RCC 7860 (cell line): ENCODE measurements at regions not wholly inside any gene's neighbourhood (a gene's known extent, or its start where the extent isn't known, plus 50 kb on each side); places are given as distances from the start of the nearest gene placed in this dataset.

Source experiments
- DNase-seq: peaks from one replicate; pipeline ENCODE4 v3.0.0-alpha.2; 2015; ENCODE audit warnings: low spot score
- FAIRE-seq: peaks from 2 replicates; lab custom pipeline; 2012; peaks lifted over from hg19 to GRCh38; lab: Jason Lieb, UNC

DNA sequence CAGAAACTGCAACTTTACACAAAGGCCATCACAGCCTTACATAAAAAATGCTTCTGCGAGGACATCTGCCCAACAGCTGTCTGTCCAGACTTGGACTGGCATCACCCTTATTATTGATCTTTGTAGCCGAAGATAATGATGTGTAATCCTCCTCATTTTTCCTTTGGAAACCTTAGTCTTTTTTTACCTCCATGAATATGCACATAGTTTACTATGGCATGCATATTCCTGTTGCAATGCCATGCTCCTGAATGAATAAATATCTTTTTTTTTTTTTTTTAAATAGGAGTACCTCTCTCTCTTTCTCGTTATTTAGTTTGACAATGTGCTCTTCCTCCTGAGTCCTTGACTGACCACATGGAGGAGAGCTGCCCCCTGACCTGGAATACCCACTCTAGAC, 409.6 kb upstream of the USP24 start:
- DNase-seq (no peak), FAIRE-seq (no peak)

DNA sequence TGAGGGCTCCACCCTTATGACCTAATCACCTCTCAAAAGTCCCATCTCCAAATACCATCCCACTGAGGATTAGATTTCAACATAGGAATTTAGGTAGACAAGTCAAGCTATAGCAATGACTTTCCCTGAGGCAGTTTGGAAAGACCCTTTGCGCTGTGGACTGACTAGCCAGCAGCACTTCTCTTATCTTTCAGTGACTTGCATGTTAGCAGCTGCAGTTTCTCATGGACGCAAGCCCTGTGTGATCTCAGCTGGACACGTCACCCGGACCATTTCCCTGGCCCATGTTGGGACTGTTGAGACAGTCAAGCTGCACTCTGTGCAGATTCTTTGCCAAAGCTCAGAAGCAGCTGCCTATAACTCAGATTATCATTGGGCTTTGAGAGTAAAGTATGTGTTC, 408.1 kb upstream of the USP24 start:
- DNase-seq (no peak), FAIRE-seq (no peak)

DNA sequence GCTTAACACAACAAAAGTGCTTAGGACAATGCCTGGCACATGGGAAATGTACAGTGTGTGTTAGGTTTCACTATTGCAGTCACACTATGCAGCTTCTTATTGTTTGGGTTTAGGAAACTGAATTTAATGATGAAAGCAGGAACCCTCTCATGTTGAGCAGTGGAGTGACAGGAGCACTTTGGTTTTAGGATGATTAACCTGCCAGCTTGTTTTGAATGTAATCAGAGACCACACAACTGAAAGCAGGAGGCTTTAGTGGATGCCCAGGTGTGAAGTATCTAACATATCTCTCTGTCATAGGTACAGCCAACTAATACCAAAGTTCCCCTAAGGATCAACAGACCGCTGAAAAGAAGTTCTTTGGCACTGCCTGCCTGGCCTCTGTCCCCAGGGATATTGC, 406.9 kb upstream of the USP24 start:
- no peak for DNase-seq
- no peak for FAIRE-seq

DNA sequence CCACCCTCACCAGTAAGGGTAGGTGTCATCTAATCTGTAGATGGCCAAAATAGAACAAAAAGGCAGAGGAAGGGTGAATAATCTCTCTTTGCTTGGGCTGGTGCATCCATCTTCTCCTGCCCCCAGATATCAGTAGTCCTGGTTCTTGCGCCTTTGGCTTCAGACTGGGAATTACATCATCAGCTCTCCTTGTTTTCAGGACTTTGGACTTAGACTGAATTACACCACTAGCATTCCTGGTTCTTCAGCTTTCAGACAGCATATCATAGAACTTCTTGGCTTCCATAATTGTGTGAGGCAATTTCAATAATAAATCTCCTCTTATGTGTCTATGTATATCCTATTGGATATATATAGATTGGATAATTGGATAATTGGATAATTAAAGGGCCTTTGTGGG, 403.0 kb upstream of the USP24 start:
- FAIRE-seq = no peak
- no peak for DNase-seq

DNA sequence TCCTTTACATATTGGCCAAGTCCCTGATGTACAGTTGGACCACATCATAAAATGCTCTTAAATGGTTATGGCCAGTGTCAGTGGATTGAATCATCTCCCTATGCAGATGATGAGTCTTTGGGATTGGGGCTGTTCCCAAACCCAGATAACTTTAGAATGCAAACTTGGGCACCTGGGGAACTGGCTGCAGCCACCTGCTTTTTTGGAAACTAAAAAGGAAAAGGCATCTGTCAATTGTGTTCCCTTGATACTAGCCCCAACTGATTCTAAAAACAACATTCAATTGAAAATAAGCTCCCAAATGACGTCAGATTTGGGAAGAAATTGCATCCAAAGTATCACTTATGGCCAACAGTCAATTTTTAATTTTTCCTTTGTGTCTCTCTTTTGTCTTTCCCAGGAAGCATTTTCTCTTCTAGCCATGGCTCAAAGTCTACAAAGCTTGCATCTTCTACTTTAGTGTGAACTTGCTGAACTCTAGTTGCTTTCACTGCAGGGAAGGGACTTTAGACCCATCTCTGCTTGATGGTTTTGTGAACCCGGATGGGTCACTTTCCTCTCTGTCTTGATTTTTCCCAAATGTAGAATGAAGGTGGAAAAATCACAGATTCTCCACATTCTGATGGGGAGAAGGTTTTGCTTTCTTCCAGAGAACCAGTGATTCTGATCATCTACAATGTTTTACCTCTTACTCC, 402.3 kb upstream of the USP24 start:
- FAIRE-seq = no peak

DNA sequence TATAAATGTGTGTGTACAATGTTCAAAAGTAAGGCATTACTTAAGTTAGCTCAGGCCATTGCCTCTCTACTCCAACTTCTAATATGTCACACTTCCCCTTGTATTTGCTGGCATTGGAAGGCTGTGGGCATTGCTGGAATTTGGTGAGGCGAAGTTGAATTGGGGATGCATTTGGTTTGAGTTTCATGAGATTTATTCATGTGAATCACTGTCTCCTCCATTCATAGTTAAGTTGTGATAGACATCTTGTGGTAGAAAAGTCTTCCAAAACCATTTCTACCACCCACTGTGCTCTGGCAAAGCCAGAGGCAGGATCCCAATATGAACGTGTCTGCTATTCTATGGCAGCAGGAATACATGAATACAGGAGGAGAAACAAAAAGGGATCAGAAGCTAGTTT, 397.8 kb upstream of the USP24 start:
- FAIRE-seq (no peak), DNase-seq (no peak)

More for the DNA sequence above, 402.3 kb upstream of the USP24 start:
- DNase-seq = no peak

DNA sequence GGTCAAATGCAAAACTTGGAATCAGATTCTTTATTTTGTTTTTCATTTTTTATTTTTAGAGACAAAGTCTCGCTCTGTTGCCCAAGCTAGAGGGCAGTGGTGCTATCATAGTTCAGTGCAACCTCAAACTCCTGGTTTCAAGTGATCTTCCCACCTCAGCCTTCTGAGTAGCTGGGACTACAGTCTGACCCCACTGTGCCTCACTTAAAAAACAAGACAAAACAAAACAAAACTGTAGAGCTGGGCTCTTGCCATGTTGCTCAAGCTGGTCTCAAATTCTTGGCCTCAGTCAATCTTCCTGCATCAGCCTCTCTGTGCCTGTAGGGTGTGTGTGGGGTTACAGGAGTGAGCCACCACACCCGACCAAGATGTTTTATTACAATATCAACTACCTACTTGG, 396.0 kb upstream of the USP24 start:
- DNase-seq = no peak
- no peak for FAIRE-seq

DNA sequence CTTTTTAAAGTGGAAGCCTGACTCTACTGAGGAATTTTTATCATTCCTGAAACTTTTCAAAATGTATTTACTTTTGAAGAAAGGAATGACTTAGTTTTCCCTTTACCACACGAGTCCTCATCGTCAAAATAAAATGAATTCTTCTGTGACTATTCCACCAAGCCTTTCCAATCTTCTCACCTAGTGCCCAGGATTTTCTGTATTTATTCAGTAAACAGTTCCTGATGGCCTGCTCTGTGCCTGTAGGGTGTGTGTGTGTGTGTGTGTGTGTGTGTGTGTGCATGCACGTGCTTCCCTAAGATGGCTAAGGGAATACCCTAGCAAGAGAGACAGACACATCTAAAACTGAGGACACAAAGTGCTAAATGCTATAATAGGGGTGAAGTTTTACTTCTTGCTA, 395.0 kb upstream of the USP24 start:
- no peak for DNase-seq

DNA sequence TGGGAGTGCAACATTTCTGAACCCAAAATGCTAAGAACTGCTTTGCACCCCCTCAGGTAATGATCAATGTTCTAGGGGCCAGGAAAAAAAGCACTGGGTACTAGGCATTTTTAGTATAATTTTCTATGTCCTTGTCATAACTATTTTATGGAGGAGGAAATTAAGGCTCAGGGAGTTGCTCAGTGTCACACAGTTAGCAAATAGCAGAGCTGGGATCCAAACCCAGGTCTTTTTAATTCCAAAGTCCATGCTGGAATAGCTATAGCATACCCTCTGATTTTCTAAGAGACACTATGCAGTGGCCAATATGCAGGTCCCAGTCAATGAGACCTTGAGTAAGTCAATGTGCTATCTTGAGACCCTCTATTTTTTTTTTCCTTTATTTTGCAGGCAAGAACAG, 394.5 kb upstream of the USP24 start:
- FAIRE-seq = no peak
- no peak for DNase-seq

More for the DNA sequence above, 395.0 kb upstream of the USP24 start:
- no peak for FAIRE-seq

DNA sequence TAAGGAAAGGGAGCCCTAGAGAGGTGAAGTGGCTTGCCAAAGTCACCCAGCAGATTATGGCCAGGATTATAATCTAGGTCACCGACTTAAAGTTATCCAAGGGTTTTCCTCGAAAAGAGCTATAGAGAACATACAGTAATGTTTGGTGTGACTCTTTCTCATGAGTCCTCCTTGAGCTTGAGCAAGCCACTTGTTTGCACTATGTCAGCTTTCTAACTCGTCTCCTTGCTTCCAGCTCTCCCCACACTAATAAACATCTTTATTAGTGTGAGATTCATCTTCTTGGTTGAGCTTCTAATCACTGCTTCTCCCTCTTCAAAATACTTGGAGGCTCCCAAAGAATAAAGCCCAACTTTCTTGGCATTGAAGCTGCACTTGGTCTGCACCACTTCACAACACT, 390.0 kb upstream of the USP24 start:
- no peak for DNase-seq
- no peak for FAIRE-seq

DNA sequence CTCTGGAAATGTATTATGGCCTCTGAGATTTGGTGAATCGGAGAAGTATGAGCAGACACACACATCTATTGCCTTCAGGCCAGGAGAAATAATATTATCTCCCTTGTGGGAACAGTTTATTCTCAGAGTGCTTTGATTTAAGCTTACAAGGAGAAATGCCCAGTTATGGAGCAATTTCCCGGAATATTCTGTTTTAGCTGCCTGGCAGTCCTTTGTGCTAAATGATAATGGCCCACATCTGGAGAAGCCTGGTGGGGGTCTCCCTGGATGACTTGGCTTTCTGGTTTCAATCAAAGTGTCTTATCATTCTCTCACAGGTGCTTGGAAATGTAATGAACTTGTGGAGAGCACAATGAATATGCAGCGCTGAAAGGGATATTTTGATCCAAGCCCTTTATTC, 389.6 kb upstream of the USP24 start:
- no peak for DNase-seq
- no peak for FAIRE-seq

DNA sequence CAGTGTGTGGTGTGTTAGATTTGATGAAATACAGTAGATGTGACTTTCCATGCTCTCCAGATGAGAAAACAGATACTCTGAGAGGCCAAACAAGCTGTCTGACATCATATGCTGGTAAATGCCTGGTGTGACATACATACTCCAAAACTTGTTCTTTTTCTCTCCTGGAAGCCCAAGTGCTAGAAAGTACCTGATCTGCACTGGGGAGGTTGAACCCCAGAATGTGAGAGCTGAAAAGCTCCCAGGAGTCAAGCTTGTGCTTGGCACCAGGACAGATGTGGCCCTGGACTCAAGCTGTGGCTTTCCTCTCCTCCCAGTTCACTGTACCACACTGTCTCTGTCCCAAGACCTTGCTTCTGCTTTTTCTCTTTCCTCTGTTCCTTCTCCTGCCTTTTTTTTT, 389.0 kb upstream of the USP24 start:
- no peak for DNase-seq
- FAIRE-seq = no peak

DNA sequence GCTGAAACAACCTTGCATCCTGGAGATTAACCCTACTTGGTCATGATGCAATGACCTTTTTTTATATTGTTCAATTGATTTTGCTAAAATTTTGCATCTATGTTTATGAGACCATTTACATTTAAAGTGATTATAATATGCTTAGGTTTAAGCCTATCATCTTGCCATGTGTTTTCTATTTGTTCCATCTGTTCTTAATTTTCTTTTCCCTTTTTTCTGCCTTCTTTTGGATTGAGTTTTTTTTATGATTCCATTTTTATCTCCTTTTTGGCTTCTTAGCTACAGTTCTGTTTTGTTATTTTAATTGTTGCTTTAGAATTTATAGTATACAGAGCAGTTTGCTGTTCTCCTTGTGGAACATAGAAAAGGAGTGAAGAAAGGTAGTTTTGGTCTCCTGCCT, 385.1 kb upstream of the USP24 start:
- FAIRE-seq (no peak), DNase-seq (no peak)

DNA sequence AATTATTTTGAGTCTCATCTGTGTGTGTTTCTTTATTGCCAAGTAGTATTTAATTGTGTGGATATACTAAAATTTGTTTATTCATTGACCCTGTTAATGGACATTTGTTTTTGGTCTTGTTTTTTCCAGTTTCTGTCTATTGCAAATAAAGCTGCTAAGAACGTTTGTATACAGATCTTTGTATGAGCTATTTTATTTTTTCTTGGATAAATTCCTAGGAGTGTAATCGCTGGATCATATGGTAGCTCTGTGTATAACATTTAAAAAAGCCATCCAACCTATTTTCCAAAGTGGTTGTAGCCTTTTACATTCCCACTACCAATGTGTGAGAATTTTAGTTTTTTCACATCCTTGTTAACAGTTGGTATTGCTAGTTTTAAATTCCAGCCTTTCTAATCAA, 382.7 kb upstream of the USP24 start:
- FAIRE-seq (no peak), DNase-seq (no peak)

DNA sequence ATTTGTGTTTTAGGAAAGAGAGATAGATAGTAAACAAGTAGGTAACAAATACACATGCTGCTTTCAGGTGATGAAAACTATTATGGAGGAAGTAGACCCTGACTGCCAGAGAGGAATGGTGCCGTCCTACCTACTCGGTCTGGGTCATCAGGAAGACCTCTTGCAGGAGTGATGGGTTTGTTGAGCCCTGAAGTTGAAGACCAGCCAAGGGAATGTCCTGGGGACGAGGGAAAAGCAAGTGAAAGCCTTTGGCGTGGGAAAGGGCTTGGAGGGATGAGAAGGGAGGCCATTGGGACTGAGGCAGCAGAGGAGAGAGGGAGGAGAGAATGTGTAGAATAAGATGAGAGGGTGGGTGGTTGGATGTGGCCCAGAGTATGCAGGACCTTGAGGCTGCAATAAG, 379.5 kb upstream of the USP24 start:
- FAIRE-seq (no peak), DNase-seq (no peak)

DNA sequence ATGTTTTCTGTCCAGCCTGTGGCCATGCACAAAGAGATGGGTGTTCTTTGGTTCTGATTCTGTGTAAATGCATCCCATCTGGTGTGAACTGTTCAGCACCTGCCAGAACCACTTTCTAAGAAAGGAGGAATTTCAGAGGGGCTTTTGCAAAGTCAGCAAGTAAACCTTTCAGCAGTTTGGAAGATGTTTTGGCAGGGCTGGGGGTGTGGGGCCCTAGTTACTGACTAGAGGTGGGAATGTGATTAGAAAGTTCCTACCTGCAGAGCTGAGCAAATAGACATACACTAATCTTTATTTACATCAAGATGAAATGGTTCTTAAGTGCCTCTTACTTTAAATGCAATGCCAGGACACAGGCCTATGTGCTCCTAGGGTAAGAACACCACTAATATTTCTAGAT, 378.1 kb upstream of the USP24 start:
- no peak for FAIRE-seq
- no peak for DNase-seq

DNA sequence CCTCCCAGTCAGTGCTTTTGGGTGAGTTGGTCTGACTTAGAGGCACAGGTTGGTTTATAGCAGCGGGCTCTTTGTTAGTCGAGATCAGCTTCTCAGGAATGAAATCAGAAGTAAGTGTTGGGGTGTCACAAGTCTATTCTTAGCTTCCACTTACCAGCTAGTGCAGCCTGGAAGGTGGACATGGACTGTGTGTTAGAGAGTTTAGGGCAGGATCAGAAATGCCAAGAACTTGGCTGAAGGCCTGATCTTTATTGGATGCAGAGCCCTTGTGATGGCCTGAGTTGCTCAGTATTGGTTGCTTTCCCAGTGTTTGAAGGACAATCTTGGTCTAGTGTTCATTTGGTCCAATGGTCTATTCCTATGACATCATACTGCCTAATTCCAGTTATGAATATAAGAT, 377.0 kb upstream of the USP24 start:
- FAIRE-seq = no peak
- DNase-seq = no peak

DNA sequence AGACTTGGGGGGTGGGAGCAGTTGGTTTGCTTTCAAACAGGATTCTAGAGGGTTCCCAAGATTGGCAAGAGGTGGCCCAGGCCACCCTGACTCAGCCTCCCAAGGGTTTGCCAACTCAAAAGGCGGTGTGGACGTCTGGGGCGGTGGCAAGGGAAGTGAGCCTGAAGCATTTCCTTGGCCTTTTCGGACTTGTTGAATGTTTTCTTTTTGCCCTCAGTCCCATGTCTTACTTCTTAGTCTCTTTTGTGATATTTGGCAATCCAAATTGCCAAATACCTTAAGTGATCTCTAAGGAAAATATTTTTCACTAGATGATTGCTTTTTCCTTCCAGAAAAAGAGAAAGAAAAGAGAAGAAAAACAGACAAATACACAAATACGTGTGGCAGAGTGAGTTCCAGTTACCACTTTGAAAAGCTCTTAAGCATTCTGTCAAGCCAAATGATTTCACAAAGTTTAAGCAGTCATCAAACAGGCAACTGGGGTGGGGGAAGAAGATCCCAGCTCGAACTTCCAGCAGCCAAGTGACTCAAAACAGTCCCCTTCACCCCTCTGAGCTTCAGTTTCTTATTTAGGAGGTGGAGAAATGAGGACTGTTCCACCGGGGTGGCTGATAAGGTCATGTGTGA, 374.6 kb upstream of the USP24 start:
- no peak for FAIRE-seq
- DNase-seq = no peak

DNA sequence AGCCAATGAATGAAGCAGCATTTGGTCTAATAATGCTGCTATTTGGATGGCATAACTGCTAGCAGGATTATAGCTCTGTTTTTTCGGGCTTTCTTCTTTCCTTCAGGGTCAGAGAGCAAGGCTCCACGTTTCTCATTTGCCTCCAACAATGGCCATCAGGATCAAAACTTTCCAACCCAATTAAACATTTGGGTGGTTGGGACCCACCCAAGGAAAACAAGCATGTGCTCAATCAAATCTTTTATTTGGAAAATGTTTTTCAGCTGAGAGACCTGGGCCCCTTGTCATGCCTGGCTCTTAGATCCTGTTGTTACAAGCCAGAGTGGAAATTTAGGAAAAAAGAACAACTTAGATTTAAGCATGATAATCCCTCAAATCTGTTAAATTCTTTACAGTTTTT, 373.1 kb upstream of the USP24 start:
- no peak for DNase-seq
- no peak for FAIRE-seq

DNA sequence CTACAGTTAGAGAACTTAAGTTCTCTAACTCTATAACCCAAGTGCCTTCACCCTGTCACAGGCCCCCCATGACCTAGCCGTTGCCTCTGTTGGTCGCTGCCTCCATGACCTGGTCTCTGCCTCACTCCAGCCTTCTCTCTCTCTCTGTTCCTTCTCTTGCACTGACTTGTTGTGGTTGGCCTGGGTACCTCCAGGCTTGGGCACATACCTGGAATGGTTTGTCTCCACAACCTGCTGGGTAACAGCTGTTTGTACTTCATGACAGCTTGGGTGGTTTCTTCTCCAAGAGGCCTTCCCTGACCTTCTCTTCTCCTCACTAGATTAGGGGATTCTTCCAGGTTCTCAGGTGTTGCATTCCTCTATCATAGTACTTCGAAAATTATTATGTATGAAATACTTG, 371.6 kb upstream of the USP24 start:
- FAIRE-seq (no peak), DNase-seq (no peak)

DNA sequence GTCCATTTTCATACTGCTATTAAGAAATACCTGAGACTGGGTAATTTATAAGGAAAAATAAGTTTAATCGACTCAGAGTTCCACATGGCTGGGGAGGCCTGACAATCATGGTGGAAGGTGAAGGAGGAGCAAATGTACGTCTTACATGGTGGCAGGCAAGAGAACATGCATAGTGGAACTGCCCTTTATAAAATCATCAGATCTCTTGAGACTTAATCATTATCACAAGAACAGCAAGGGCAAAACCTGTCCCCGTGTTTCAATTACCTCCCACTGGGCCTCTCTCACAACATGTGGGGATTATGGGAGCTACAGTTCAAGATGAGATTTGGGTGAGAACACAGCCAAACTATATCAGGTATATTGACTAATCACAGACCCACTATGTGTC, 370.2 kb upstream of the USP24 start:
- FAIRE-seq = no peak
- no peak for DNase-seq

DNA sequence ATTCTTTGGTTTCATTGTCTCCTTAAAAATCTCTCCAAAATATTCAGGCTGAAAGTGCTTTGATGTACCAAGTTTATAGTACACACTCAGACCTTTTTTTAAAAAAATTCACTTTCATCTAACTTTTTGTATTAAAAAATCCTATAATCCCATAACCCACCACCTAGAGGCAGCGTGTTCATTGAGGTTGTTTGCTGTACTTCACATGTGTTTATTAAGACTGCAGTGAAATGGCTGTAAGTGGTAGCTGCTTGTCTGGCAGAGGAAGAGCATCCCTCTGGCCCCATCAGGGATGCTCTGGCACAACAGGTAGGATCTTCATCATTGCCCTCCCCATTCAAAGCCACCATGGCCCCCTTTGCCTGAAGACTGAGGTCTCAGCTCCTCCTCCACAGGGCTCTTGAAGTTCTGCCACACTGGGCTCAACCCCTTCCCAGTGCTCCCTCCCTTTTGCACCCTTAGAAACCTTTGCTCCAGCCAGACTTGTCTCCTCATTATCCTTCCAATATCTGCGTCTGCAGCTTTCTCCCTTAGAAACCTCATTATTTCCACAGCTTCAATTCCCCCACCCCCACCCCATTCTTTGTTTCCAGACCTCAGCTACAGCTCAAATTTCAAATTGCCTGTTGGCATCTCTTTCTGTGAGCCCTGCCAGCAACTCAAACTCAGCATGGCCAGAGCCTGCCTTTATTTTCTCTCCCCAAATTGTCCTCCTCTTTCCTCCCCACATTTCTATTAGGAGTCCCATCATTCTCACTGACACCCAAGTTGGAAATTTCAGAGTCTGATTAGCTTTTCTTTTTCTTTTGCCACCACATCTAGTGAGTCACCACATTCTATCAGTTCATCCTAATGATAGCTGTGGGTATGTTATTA, 369.6 kb upstream of the USP24 start:
- no peak for DNase-seq
- FAIRE-seq = no peak
